ENCODE measurements at regions not wholly inside any gene's neighbourhood (a gene's known extent, or its start where the extent isn't known, plus 50 kb on each side); places are given as distances from the start of the nearest gene placed in this dataset.
A peak's percentile ranks its signal among the peaks of the same experiment; 100 is the strongest.

DNA sequence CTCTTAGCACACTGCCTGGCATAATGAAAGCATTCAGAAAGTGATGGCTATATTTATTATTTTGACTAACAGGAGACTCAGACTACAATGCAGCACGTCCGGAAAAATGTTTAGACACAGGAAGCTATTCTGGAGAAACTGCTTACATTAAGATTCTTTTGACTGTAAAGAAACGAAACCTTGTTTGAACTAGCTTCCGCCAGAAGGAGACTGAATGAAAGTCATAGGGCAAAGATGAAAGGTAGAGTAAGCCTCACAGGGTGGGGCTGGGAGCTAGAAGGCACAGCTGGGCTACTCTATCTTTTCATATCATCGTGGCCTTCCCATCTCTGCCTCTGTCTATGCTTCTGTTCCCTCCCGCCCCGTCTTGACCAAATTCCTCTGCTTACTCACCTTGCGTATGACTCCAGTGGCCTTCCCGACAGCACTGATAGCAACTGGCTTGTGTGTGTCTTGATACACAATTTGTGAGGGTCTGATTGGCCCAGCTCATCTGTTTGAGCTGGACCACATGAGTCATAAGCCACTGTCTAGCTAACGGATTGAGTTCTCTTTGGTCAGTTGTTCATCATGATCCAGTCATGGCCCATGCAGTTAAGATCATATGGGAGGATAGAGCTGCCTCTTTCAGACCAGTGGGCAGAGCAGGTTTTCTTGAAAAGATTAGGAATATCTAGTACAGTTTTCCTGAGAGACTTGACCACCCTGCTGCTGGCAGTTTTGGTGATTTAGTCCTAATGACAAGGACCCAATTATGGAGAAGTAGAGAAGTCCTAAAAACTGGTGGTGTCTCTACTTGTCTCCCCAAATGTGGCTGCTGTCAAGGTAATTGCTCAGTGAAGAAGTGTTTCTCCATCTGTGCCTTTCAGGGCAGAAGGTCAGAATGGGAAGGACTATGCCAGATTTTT lies 151.5 kb upstream of the SLC38A2 start:
- Mint-ChIP-seq H3K9me3 (peaks cover 3% of the 10 kb centered on the region), H3K27me3 (ENCODE audit: low read depth) (no peaks in the 10 kb centered on the region), H3K4me1 (ENCODE audit: low read depth) (peaks cover 53% of the 10 kb centered on the region), H3K4me3 (ENCODE audit: low read depth) (peak overlapping the region; percentile 79), H3K27ac (peak overlapping the region; percentile 97), H3K36me3 (ENCODE audit: low read depth) (peaks cover 34% of the 10 kb centered on the region)
- intact Hi-C loops (cut with micrococcal nuclease): loop anchor here (1.0 to 2.0 kb wide), 3 partner anchors 25 to 137 kb away; no protein-coding TSS in a partner anchor
- DNase-seq (ENCODE audit: low spot score): peak; percentile 55

DNA sequence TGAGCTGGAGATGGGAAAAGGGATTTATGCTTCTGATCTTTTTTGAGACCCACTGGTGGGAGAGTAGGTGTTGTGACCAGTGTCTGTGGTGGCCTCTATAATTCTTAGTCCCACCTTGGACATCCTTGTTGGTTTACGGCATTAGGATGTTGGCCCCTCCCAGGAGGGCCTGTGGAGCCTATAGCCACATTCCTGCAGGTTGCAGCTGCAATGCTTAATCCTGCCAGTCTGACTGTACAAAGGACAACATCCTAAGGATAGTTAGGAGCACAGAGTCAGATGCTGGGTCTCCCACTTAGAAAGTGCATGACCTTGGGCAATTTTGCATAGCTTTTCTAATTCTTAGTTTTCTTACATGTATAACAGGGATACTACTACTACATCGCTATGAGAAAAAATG lies 150.9 kb upstream of the SLC38A2 start:
- Mint-ChIP-seq H3K36me3 (ENCODE audit: low read depth) (peaks cover 31% of the 10 kb centered on the region), H3K9me3 (no peaks in the 10 kb centered on the region), H3K27ac (peak overlapping the region; percentile 97), H3K4me3 (ENCODE audit: low read depth) (peak overlapping the region; percentile 79), H3K4me1 (ENCODE audit: low read depth) (peaks cover 59% of the 10 kb centered on the region), H3K27me3 (ENCODE audit: low read depth) (no peaks in the 10 kb centered on the region)
- no peak for DNase-seq (ENCODE audit: low spot score)
- intact Hi-C loops (cut with micrococcal nuclease): no loop called here

DNA sequence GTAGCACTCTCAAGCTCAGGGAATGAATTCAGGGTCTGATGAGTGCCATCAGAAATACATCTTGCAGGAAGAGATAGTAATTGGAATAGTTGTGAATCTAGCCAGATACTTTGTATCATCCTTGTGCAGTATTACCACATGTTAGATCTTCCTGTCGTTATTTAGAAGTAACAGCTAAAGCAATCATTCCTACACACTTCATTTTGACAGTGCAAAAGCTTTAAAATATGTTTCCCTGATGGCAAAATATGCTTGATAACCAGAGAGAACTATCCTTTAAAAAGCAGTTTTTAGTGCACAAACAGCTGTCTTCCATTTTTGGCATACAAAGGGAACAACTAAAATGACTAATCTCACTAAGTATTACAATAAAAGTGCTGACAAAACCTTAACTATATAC lies 149.5 kb upstream of the SLC38A2 start:
- Mint-ChIP-seq H3K9me3 (no peaks in the 10 kb centered on the region), H3K27ac (peak overlapping the region; percentile 51), H3K4me1 (ENCODE audit: low read depth) (peaks cover 71% of the 10 kb centered on the region), H3K27me3 (ENCODE audit: low read depth) (no peaks in the 10 kb centered on the region), H3K36me3 (ENCODE audit: low read depth) (peaks cover 23% of the 10 kb centered on the region), H3K4me3 (ENCODE audit: low read depth) (peak overlapping the region; percentile 42)
- DNase-seq (ENCODE audit: low spot score): no peak
- intact Hi-C loops (cut with micrococcal nuclease): no loop called here

DNA sequence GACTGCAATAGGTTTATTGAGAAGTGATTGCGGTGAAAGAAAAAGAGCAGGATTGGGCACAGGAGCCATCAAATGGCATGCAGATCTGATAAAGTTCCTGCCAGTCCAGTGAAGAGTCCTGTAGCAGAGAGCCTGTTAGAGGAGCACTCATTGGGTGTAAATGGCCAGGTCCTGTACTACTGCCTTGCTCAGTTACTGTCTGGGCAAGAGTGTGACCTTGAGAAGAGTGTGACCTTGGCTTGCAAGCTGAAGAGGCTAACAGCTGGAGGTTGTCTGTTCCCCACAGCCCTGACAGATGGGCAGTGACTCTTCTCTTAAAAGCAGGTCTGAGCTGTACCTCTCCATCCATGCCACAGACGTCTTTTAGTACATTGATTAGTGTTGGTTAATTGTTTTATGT lies 148.6 kb upstream of the SLC38A2 start:
- Mint-ChIP-seq H3K27ac (no peak overlapping the region), H3K4me3 (ENCODE audit: low read depth) (no peak overlapping the region), H3K27me3 (ENCODE audit: low read depth) (no peaks in the 10 kb centered on the region), H3K4me1 (ENCODE audit: low read depth) (peaks cover 76% of the 10 kb centered on the region), H3K9me3 (no peaks in the 10 kb centered on the region), H3K36me3 (ENCODE audit: low read depth) (peaks cover 19% of the 10 kb centered on the region)
- no peak for DNase-seq (ENCODE audit: low spot score)
- intact Hi-C loops (cut with micrococcal nuclease): no loop called here

DNA sequence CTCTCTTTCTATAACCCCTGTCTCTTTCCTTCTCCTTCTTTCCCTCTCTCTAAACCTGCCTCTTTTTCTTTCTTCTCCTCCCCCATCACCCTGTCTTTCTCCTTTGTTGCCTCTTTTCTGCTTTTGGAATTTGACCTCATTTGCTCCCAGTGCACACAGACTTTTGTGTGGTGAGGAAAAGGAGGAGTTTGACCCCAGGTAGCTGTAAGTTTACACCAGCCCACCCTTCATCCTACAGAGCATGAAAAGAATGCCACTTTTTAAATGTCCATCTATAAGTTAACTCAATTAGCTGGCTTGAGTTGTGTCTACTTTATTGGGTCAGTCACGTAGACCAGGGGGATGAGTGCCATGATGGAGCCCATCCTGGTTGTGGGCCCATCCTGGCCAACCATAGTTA lies 146.8 kb upstream of the SLC38A2 start:
- no peaks in the 10 kb centered on the region for H3K27me3 Mint-ChIP-seq (ENCODE audit: low read depth)
- intact Hi-C loops (cut with micrococcal nuclease): no loop called here

DNA sequence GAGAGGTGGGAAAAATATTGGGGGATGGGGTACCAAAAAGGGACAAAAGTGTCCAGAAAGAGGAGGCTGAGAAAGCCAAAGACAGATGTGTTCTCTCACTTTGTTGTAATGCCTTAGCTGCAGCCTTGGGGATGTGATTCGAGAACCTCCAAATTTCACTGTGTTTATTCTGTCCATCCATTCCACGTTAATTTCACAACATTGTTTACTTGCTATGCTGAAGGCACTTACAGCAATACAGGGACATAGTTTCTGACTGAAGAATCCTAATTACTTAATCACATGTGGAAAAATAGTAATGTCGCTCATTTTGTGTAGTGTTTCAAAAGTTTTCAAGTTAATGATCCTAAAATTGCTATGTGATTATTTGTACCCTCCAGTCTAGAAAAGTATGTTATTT lies 146.2 kb upstream of the SLC38A2 start:
- H3K4me3 Mint-ChIP-seq (ENCODE audit: low read depth): no peak overlapping the region
- peaks cover 23% of the 10 kb centered on the region for H3K36me3 Mint-ChIP-seq (ENCODE audit: low read depth)
- H3K9me3 Mint-ChIP-seq: peaks cover 8% of the 10 kb centered on the region
- no peaks in the 10 kb centered on the region for H3K27me3 Mint-ChIP-seq (ENCODE audit: low read depth)
- peak overlapping the region; percentile 4 for H3K27ac Mint-ChIP-seq
- H3K4me1 Mint-ChIP-seq (ENCODE audit: low read depth): peaks cover 74% of the 10 kb centered on the region
- intact Hi-C loops (cut with micrococcal nuclease): no loop called here
- DNase-seq (ENCODE audit: low spot score): no peak

More for the DNA sequence above, 146.8 kb upstream of the SLC38A2 start:
- peaks cover 8% of the 10 kb centered on the region for H3K9me3 Mint-ChIP-seq
- peaks cover 18% of the 10 kb centered on the region for H3K36me3 Mint-ChIP-seq (ENCODE audit: low read depth)
- H3K4me3 Mint-ChIP-seq (ENCODE audit: low read depth): no peak overlapping the region
- peak overlapping the region; percentile 68 for H3K27ac Mint-ChIP-seq
- DNase-seq (ENCODE audit: low spot score): no peak
- peaks cover 74% of the 10 kb centered on the region for H3K4me1 Mint-ChIP-seq (ENCODE audit: low read depth)

DNA sequence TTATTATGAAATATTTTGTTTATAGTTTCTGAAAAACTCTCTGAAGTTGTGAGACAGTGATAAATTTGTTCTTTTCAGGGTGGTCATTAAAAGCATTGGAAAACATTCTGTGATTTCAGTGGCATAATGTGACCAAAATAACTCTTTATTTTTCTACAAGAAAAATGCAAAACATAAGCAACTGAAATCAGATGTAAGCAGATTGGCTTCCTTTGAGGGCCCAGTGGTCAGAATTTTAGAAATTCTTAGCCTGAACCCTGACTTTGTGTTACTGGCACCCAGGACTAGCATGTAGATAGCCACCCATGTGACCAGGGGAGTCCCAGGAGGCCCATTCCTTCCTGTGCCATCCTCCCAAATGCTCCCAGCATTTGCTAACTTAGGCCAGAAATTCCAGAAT lies 145.6 kb upstream of the SLC38A2 start:
- peaks cover 74% of the 10 kb centered on the region for H3K4me1 Mint-ChIP-seq (ENCODE audit: low read depth)
- peaks cover 29% of the 10 kb centered on the region for H3K36me3 Mint-ChIP-seq (ENCODE audit: low read depth)
- H3K4me3 Mint-ChIP-seq (ENCODE audit: low read depth): no peak overlapping the region
- intact Hi-C loops (cut with micrococcal nuclease): no loop called here
- no peaks in the 10 kb centered on the region for H3K27me3 Mint-ChIP-seq (ENCODE audit: low read depth)
- DNase-seq (ENCODE audit: low spot score): no peak
- peaks cover 12% of the 10 kb centered on the region for H3K9me3 Mint-ChIP-seq
- H3K27ac Mint-ChIP-seq: peak overlapping the region; percentile 93

DNA sequence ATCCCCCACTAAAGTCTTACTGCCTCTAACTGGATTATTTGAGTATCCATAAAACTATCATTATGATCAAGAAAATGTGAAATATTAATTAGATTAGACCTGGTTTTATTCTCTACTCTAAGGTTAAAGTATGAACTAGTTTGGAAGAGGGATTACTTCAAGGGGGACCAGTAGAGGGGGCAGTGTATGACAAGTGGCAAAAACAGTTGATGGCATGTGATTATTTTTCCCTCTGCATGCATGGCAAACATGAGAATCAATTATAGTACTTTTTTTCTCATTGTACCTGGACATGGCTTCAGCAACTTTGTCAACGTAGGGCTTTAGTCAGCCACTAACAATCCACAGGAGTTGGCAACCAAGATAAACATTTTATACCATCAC lies 145.0 kb upstream of the SLC38A2 start:
- H3K36me3 Mint-ChIP-seq (ENCODE audit: low read depth): peaks cover 33% of the 10 kb centered on the region
- H3K9me3 Mint-ChIP-seq: peaks cover 18% of the 10 kb centered on the region
- H3K4me3 Mint-ChIP-seq (ENCODE audit: low read depth): peak overlapping the region; percentile 45
- DNase-seq (ENCODE audit: low spot score): no peak
- H3K27me3 Mint-ChIP-seq (ENCODE audit: low read depth): no peaks in the 10 kb centered on the region
- H3K4me1 Mint-ChIP-seq (ENCODE audit: low read depth): peaks cover 77% of the 10 kb centered on the region
- peak overlapping the region; percentile 93 for H3K27ac Mint-ChIP-seq
- intact Hi-C loops (cut with micrococcal nuclease): loop anchor here (1.0 to 2.0 kb wide), 6 partner anchors 33 to 147 kb away; no protein-coding TSS in a partner anchor

DNA sequence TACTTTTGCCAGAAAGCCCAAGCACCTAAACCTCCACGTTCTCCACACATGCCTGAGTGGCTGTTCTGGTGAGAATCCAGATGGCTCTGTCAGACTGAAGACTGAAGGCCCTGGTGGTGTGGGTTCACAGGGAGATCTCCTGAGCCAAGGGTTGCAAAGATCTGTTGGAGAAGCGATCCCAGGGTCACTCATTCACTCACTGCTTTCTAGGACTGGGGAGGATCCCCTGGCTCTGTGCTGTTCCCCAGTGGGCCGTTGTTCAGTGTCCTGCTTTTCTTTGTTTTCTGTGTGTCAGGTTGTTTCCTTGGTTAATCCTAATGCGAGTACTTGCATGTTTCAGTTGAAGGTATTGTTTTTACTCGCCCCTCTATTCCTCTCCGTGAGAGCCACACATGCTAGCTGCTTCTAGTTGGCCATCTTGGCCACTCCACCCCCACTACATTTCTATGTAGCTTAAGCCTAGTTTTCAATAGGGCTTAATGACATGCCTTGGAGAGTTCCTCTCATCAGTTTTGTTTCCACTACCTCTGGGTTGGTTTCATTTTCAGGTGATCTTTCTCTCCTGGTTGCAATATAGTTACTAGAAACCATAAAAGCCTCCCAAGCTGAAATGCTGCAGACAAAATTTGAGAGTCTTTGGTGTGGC lies 144.5 kb upstream of the SLC38A2 start:
- peaks cover 18% of the 10 kb centered on the region for H3K9me3 Mint-ChIP-seq
- H3K4me1 Mint-ChIP-seq (ENCODE audit: low read depth): peaks cover 76% of the 10 kb centered on the region
- peak; percentile 33 for DNase-seq (ENCODE audit: low spot score)

DNA sequence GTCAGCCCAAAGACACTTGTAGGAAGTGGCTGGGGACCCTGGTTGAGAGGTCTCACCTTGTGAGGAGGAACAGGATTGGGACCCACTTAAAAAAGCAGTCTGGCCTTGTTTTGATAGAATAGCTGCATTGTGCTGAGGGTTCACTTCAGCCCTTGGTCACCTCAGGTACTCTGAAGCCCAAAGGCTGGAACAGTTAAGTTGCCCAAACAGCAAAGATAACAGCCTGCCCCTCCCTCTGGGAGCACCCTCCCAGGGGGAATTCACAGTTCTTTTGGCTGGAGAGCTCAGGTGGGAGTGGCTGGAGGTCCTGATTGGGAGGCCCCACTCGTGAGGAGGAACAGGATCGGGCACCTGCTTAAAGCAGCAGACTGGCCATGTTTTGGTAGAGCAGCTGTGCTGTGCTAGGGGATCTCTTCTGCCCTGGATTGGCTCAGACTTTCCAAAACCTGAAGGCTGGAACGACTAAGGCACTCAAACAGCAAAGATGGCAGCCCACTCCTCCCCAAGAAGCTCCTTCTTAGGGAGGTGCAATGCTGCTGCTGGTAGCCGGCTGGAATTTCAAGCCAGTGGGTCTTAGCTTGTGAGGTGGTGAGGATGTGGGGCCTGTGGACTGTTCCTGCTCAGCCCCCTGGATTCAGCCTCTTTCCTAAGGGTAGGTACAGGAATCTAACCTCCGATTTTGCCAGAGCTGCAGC lies 143.8 kb upstream of the SLC38A2 start:
- Mint-ChIP-seq H3K4me3 (ENCODE audit: low read depth) (no peak overlapping the region), H3K4me1 (ENCODE audit: low read depth) (peaks cover 71% of the 10 kb centered on the region), H3K27me3 (ENCODE audit: low read depth) (no peaks in the 10 kb centered on the region), H3K36me3 (ENCODE audit: low read depth) (peaks cover 43% of the 10 kb centered on the region), H3K27ac (peak overlapping the region; percentile 93), H3K9me3 (peaks cover 23% of the 10 kb centered on the region)
- DNase-seq (ENCODE audit: low spot score): no peak
- intact Hi-C loops (cut with micrococcal nuclease): loop anchor here (2.0 kb wide), 1 partner anchor 146 kb away; no protein-coding TSS in a partner anchor

More for the DNA sequence above, 144.5 kb upstream of the SLC38A2 start:
- peaks cover 38% of the 10 kb centered on the region for H3K36me3 Mint-ChIP-seq (ENCODE audit: low read depth)
- no peaks in the 10 kb centered on the region for H3K27me3 Mint-ChIP-seq (ENCODE audit: low read depth)
- peak overlapping the region; percentile 45 for H3K4me3 Mint-ChIP-seq (ENCODE audit: low read depth)
- intact Hi-C loops (cut with micrococcal nuclease): loop anchor here (1.0 to 2.0 kb wide), 6 partner anchors 33 to 146 kb away; no protein-coding TSS in a partner anchor
- peak overlapping the region; percentile 93 for H3K27ac Mint-ChIP-seq

DNA sequence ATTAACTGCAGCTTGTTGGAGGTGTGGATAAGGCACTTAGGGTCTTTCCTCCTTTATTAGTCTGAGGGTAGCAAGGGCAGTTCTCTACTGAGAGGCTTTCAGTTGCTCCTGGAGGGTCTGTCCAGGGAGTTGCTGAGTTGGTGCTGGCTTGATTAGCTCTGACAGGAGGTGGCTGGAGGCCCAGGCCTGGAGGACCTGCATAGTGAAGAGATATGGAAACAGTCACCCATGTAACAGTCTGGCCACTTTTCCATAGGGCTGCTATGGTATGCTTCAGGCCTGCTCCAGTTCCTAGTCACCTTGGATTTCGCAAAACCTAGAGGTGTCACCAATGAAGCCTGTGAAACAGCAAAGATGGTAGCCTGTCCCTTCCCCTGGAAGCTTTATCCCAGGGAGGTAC lies 143.3 kb upstream of the SLC38A2 start:
- Mint-ChIP-seq H3K36me3 (ENCODE audit: low read depth) (peaks cover 46% of the 10 kb centered on the region), H3K4me1 (ENCODE audit: low read depth) (peaks cover 66% of the 10 kb centered on the region), H3K9me3 (peaks cover 29% of the 10 kb centered on the region), H3K27me3 (ENCODE audit: low read depth) (no peaks in the 10 kb centered on the region), H3K4me3 (ENCODE audit: low read depth) (no peak overlapping the region), H3K27ac (no peak overlapping the region)
- intact Hi-C loops (cut with micrococcal nuclease): loop anchor here (2.0 kb wide), 1 partner anchor 145 kb away; no protein-coding TSS in a partner anchor
- DNase-seq (ENCODE audit: low spot score): no peak

DNA sequence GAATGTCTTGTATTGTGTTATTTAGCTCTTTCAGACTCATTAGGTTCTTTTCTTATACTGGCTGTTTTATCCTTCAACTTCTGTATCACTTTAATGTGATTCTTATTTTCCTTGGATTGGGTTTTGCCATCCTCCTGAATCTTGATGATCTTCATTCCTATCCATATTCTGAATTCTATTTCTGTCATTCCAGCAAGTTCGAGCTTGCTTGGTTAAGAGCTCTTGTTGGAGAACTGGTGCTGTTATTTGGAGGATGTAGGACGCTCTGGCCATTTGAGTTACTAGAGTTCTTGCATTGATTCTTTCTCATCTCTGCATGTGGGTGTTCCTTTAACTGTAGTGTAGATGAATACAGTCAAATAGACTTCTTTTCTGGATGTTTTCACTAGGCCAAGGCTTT lies 142.3 kb upstream of the SLC38A2 start:
- DNase-seq (ENCODE audit: low spot score): no peak
- no peak overlapping the region for H3K27ac Mint-ChIP-seq
- no peaks in the 10 kb centered on the region for H3K27me3 Mint-ChIP-seq (ENCODE audit: low read depth)
- H3K4me3 Mint-ChIP-seq (ENCODE audit: low read depth): no peak overlapping the region
- H3K36me3 Mint-ChIP-seq (ENCODE audit: low read depth): peaks cover 56% of the 10 kb centered on the region
- peaks cover 38% of the 10 kb centered on the region for H3K9me3 Mint-ChIP-seq
- H3K4me1 Mint-ChIP-seq (ENCODE audit: low read depth): peaks cover 59% of the 10 kb centered on the region
- intact Hi-C loops (cut with micrococcal nuclease): no loop called here

Data from activated T-helper 2 cell treated with anti-CD3 and anti-CD28 coated beads, Interferon-gamma antibody, Interleukin-2, Interleukin-4, amounts not matched to agents 10 μg/mL and 5 μg/mL and 100 μg/mL, durations not matched to agents 14 hours and 24 hours and 36 hours (primary cell).